GM12878 (cell line): ENCODE measurements at regions not wholly inside any gene's neighbourhood (a gene's known extent, or its start where the extent isn't known, plus 50 kb on each side); places are given as distances from the start of the nearest gene placed in this dataset.

Experiments
- ATAC-seq: fragments of 200-7000 bp; cut with Tn5 transposase; 3 replicates; pipeline ENCODE4 v1.9.1; 2020; ENCODE audit warnings: mild to moderate bottlenecking, moderate library complexity
- BruUV-seq: library from RNA; stranded (reverse); fragments of 400-500 nt; replicated peaks from 2 replicates; lab custom pipeline; 2021; lab: Mats Ljungman, UMichigan
- CTCF ChIA-PET: fragments of 300-600 bp; sonication (Branson Sonifier 250); formaldehyde crosslinking; extraction: SDS; loops from one replicate; lab custom pipeline; 2021; ENCODE audit warnings: inconsistent platforms; lab: Yijun Ruan, JAX
- POLR2A ChIA-PET: fragments of 350-600 bp; formaldehyde crosslinking; extraction: SDS; loops from one replicate; lab custom pipeline; 2021; ENCODE audit warnings: inconsistent platforms; lab: Charles Lee
- RAD21 ChIA-PET: fragments of 300-600 bp; sonication (Branson Sonifier 250); formaldehyde crosslinking; loops from one replicate; lab custom pipeline; 2023; ENCODE audit warnings: antibody characterized with exemption; ENCODE audit not compliant: unreplicated experiment; lab: Charles Lee
- SMC1A ChIA-PET: fragments of 300-600 bp; sonication (Branson Sonifier 250); formaldehyde crosslinking; loops from one replicate; lab custom pipeline; 2023; ENCODE audit not compliant: unreplicated experiment, uncharacterized antibody; lab: Charles Lee
- DNase-seq: peaks from one replicate; pipeline ENCODE4 v3.0.0-alpha.2; 2011; ENCODE audit warnings: low read depth, low spot score
- FAIRE-seq: peaks from 3 replicates; lab custom pipeline; 2011; peaks lifted over from hg19 to GRCh38; lab: Jason Lieb, UNC
- H2AFZ ChIP-seq: 2 replicates; pipeline ENCODE4 v1.6.0; 2011; ENCODE audit warnings: low read depth, low read length, control low read depth; ENCODE audit not compliant: control insufficient read depth
- H3K27ac ChIP-seq: 2 replicates; pipeline ENCODE4 v1.5.1; 2011; ENCODE audit warnings: control low read depth; ENCODE audit not compliant: control insufficient read depth, insufficient read depth
- H3K27me3 ChIP-seq, 2 experiments: replicated peaks in 1 of 2; 2 replicates each; pipeline versions ENCODE4 v1.6.0 to v1.6.1; 2011; ENCODE audit warnings: low read length in 1 of 2; ENCODE audit not compliant: control insufficient read depth in 2 of 2, insufficient read depth in 2 of 2
- H3K36me3 ChIP-seq, 2 experiments: 2 replicates each; pipeline ENCODE4 v1.5.1; 2011; ENCODE audit warnings: low read length in 1 of 2; ENCODE audit not compliant: control insufficient read depth in 2 of 2, insufficient read depth in 2 of 2
- H3K4me1 ChIP-seq: 2 replicates; pipeline ENCODE4 v1.6.1; 2011; ENCODE audit warnings: mild to moderate bottlenecking, low read length, moderate library complexity, mixed read lengths; ENCODE audit not compliant: control insufficient read depth, insufficient read depth
- H3K4me2 ChIP-seq: 2 replicates; pipeline ENCODE4 v1.6.0; 2011; ENCODE audit warnings: control low read depth; ENCODE audit not compliant: control insufficient read depth, insufficient read depth
- H3K4me3 ChIP-seq: fragments of 200-600 bp; sonication (generic); 2 replicates; pipeline ENCODE4 v1.5.1; 2016
- H3K79me2 ChIP-seq: 2 replicates; pipeline ENCODE4 v1.6.0; 2011; ENCODE audit warnings: low read length; ENCODE audit not compliant: control insufficient read depth, insufficient read depth
- H3K9ac ChIP-seq: 2 replicates; pipeline ENCODE4 v1.8.0; 2011; ENCODE audit warnings: low read length, control low read depth, mixed read lengths; ENCODE audit not compliant: control insufficient read depth, insufficient read depth
- H3K9me3 ChIP-seq: replicated peaks from 3 replicates; pipeline ENCODE4 v1.5.1; 2011; ENCODE audit warnings: mild to moderate bottlenecking, low read length; ENCODE audit not compliant: control insufficient read depth, insufficient read depth
- H4K20me1 ChIP-seq: 2 replicates; pipeline ENCODE4 v1.6.0; 2011; ENCODE audit not compliant: control insufficient read depth, insufficient read depth
- ELK1 ChIP-seq: IDR thresholded peaks from 2 replicates; pipeline ENCODE4 v1.6.1; 2012; ENCODE audit warnings: low read depth, low read length, improper control_type of control experiment
- EZH2 ChIP-seq: IDR thresholded peaks from 2 replicates; pipeline ENCODE4 v1.6.1; 2012; ENCODE audit warnings: low read depth, mild to moderate bottlenecking, control low read depth, inconsistent platforms, low read length, borderline replicate concordance; ENCODE audit not compliant: control insufficient read depth
- FOXM1 ChIP-seq: IDR thresholded peaks from 2 replicates; pipeline ENCODE4 v1.6.1; 2012; ENCODE audit warnings: low read depth, mild to moderate bottlenecking, inconsistent platforms, low read length, moderate library complexity
- HSF1 ChIP-seq: fragments of 150-350 bp; IDR thresholded peaks from 2 replicates; pipeline ENCODE4 v1.6.1; 2014; ENCODE audit warnings: mild to moderate bottlenecking, low read depth, low read length
- JUND ChIP-seq: IDR thresholded peaks from 2 replicates; pipeline ENCODE4 v1.6.1; 2012; ENCODE audit warnings: low read depth, mild to moderate bottlenecking, low read length, improper control_type of control experiment, moderate library complexity
- KAT2A ChIP-seq: conservative IDR thresholded peaks from 2 replicates; pipeline ENCODE4 v1.6.1; 2011; ENCODE audit warnings: low read depth, low read length; ENCODE audit not compliant: control insufficient read depth
- LARP7 ChIP-seq: fragments of 450-650 bp; IDR thresholded peaks from 2 replicates; pipeline ENCODE4 v1.6.1; 2017; ENCODE audit warnings: mild to moderate bottlenecking
- MLLT1 ChIP-seq: fragments of 450-650 bp; IDR thresholded peaks from 2 replicates; pipeline ENCODE4 v1.6.1; 2016; ENCODE audit warnings: mild to moderate bottlenecking
- POU2F2 ChIP-seq: IDR thresholded peaks from 3 replicates; pipeline ENCODE4 v1.6.1; 2011; ENCODE audit warnings: low read depth, mild to moderate bottlenecking, low read length, borderline replicate concordance
- SUPT20H ChIP-seq: IDR thresholded peaks from 2 replicates; pipeline ENCODE4 v1.6.1; 2011; ENCODE audit warnings: low read depth, mild to moderate bottlenecking, low read length, moderate library complexity, borderline replicate concordance; ENCODE audit not compliant: control insufficient read depth
- WRNIP1 ChIP-seq: IDR thresholded peaks from 2 replicates; pipeline ENCODE4 v1.6.1; 2011; ENCODE audit warnings: low read depth, low read length, improper control_type of control experiment, borderline replicate concordance
- ZBTB33 ChIP-seq: fragments of 450-650 bp; IDR thresholded peaks from 2 replicates; pipeline ENCODE4 v1.6.1; 2017; ENCODE audit warnings: mild to moderate bottlenecking
- ZNF207 ChIP-seq: fragments of 450-650 bp; IDR thresholded peaks from 2 replicates; pipeline ENCODE4 v1.6.1; 2014; ENCODE audit warnings: antibody characterized with exemption, mild to moderate bottlenecking, borderline replicate concordance
- ZNF217 ChIP-seq: fragments of 450-650 bp; IDR thresholded peaks from 2 replicates; pipeline ENCODE4 v1.6.1; 2017; ENCODE audit warnings: antibody characterized with exemption, mild to moderate bottlenecking
- ZNF384 ChIP-seq: IDR thresholded peaks from 2 replicates; pipeline ENCODE4 v1.6.1; 2012; ENCODE audit warnings: low read depth, mild to moderate bottlenecking, low read length, improper control_type of control experiment, borderline replicate concordance
- WGBS: methylation state at CpG from one replicate; pipeline ENCODE4 v1.1.6; 2016; ENCODE audit warnings: low lambda C conversion rate; ENCODE audit not compliant: insufficient replicate concordance, insufficient coverage; ENCODE audit errors: missing lambda C conversion rate; 5-methylcytosine and 5-hydroxymethylcytosine counted together
- in situ Hi-C: fragments of 300-500 bp; cut with MboI; formaldehyde crosslinking; loops from 9 replicates; pipeline ENCODE4 v1.14.3; 2018; ENCODE audit warnings: mixed read lengths
- intact Hi-C: fragments of 100-400 bp; cut with micrococcal nuclease; formaldehyde crosslinking; loops from one replicate; pipeline ENCODE4 v1.14.2; 2022; ENCODE audit not compliant: unreplicated experiment

GRCh38 chr6:56356426-56356825 lies 109.0 kb upstream of the COL21A1 start:
- SMC1A ChIA-PET, result interaction anchor here (0.9 to 1.4 kb wide), 4 partner anchors 13 to 255 kb away, joined by 3 to 6 read pairs (median 3); no protein-coding TSS in a partner anchor
- POLR2A ChIA-PET, result no interaction called here
- no TSS peak for BruUV-seq
- no peaks in the 10 kb centered on the region for H4K20me1 ChIP-seq
- no peak overlapping the region for H3K4me3 ChIP-seq
- H3K27ac ChIP-seq, result no peak overlapping the region
- no peaks in the 10 kb centered on the region; the same call in 1 of the 3 replicates for H3K9me3 ChIP-seq
- WGBS, result 46% methylated on average over 2 of the region's 2 CpGs
- intact Hi-C loops (loop anchor here (5.0 to 10.0 kb wide), 2 partner anchors 91 to 338 kb away; no protein-coding TSS in a partner anchor), in situ Hi-C loops (loop anchor here (10.0 kb wide), 2 partner anchors 338 to 508 kb away; no protein-coding TSS in a partner anchor)
- FAIRE-seq (no peak), DNase-seq (no peak), ATAC-seq (no peak)
- H3K36me3 ChIP-seq, result no peaks in the 10 kb centered on the region
- no peak overlapping the region for H3K4me2 ChIP-seq
- RAD21 ChIA-PET, result interaction anchor here (0.6 kb wide), 1 partner anchor 116 kb away, joined by 3 read pairs; no protein-coding TSS in a partner anchor
- H3K4me1 ChIP-seq, result no peaks in the 10 kb centered on the region
- no peaks in the 10 kb centered on the region for H3K27me3 ChIP-seq
- H3K79me2 ChIP-seq, result no peaks in the 10 kb centered on the region
- H3K9ac ChIP-seq, result no peak overlapping the region
- no peak overlapping the region for H2AFZ ChIP-seq
- CTCF ChIA-PET, result interaction anchor here (0.6 to 3.1 kb wide), 8 partner anchors 8 to 239 kb away, joined by 3 to 12 read pairs (median 3); no protein-coding TSS in a partner anchor
- no peak for TF ChIP-seq WRNIP1
- no peak for TF ChIP-seq LARP7
- TF ChIP-seq ZNF217, result no peak
- TF ChIP-seq MLLT1, result no peak
- TF ChIP-seq ZNF207, result no peak
- TF ChIP-seq POU2F2, result no peak
- TF ChIP-seq ELK1, result no peak
- no peak for TF ChIP-seq FOXM1
- no peak for TF ChIP-seq EZH2
- TF ChIP-seq ZBTB33, result no peak
- no peak for TF ChIP-seq KAT2A
- no peak for TF ChIP-seq ZNF384
- no peak for TF ChIP-seq SUPT20H
- TF ChIP-seq HSF1, result no peak
- TF ChIP-seq JUND, result no peak
